ENCODE measurements at regions not wholly inside any gene's neighbourhood (a gene's known extent, or its start where the extent isn't known, plus 50 kb on each side); places are given as distances from the start of the nearest gene placed in this dataset.

- no peak for TF ChIP-seq GATA2 (IDR thresholded peaks at IDR 0.05; ENCODE audit: low read depth, low read length)
- no peak for TF ChIP-seq GATA3 (IDR thresholded peaks at IDR 0.05; ENCODE audit: low read depth, low read length)
These were observed 143.3 kb upstream of the THY1 start for GRCh38 chr11:119566319-119566718.
